PC-9 (cell line): ENCODE measurements at regions not wholly inside any gene's neighbourhood (a gene's known extent, or its start where the extent isn't known, plus 50 kb on each side); places are given as distances from the start of the nearest gene placed in this dataset.

ENCODE experiments used
- BruUV-seq: library from RNA; stranded (reverse); fragments of 400-500 nt; replicated peaks from 2 replicates; lab custom pipeline; 2021; lab: Mats Ljungman, UMichigan
- CTCF ChIA-PET: fragments of 300-600 bp; sonication (Branson Sonifier 250); formaldehyde crosslinking; loops from one replicate; lab custom pipeline; 2022; ENCODE audit warnings: antibody characterized with exemption; lab: Charles Lee
- POLR2A ChIA-PET: fragments of 300-600 bp; sonication (Branson Sonifier 250); formaldehyde crosslinking; loops from one replicate; lab custom pipeline; 2022; ENCODE audit warnings: antibody characterized with exemption; ENCODE audit not compliant: unreplicated experiment; lab: Charles Lee
- DNase-seq, 2 experiments: peaks; one replicate each; pipeline versions ENCODE4 v3.0.0 to v3.0.0-alpha.2; 2015 to 2022; ENCODE audit warnings: mixed read lengths in 1 of 2
- H2AFZ ChIP-seq: fragments of 200-600 bp; sonication (generic); 2 replicates; pipeline ENCODE4 v1.8.1; 2017; ENCODE audit warnings: antibody characterized with exemption
- H3F3A ChIP-seq: fragments of 200-600 bp; sonication (generic); 2 replicates; pipeline ENCODE4 v1.8.1; 2017; ENCODE audit warnings: antibody characterized with exemption, mild to moderate bottlenecking, low read depth; ENCODE audit not compliant: insufficient read depth
- H3K27ac ChIP-seq: fragments of 200-600 bp; sonication (generic); 2 replicates; pipeline ENCODE4 v1.6.1; 2016; ENCODE audit warnings: mixed run types
- H3K27me3 ChIP-seq: fragments of 200-600 bp; sonication (generic); 2 replicates; pipeline ENCODE4 v1.6.1; 2016; ENCODE audit warnings: low read depth, mixed run types; ENCODE audit not compliant: insufficient read depth
- H3K36me3 ChIP-seq: fragments of 200-600 bp; sonication (generic); 2 replicates; pipeline ENCODE4 v1.6.1; 2016; ENCODE audit warnings: low read depth, mixed run types
- H3K4me1 ChIP-seq: fragments of 200-600 bp; sonication (generic); replicated peaks from 2 replicates; pipeline ENCODE4 v1.6.1; 2016; ENCODE audit warnings: mixed run types; ENCODE audit not compliant: insufficient read depth
- H3K4me2 ChIP-seq: fragments of 200-600 bp; sonication (generic); 2 replicates; pipeline ENCODE4 v1.6.1; 2017; ENCODE audit warnings: mixed run types
- H3K4me3 ChIP-seq: fragments of 200-600 bp; sonication (generic); 2 replicates; pipeline ENCODE4 v1.6.1; 2016; ENCODE audit warnings: mixed run types
- H3K79me2 ChIP-seq: fragments of 200-600 bp; sonication (generic); 2 replicates; pipeline ENCODE4 v1.6.1; 2017; ENCODE audit warnings: low read depth, mixed run types
- H3K9me2 ChIP-seq: fragments of 200-600 bp; sonication (generic); 2 replicates; pipeline ENCODE4 v1.8.1; 2017; ENCODE audit warnings: mild to moderate bottlenecking; ENCODE audit not compliant: insufficient read depth
- H3K9me3 ChIP-seq: fragments of 200-600 bp; sonication (generic); 2 replicates; pipeline ENCODE4 v1.8.1; 2016; ENCODE audit warnings: low read depth; ENCODE audit not compliant: insufficient read depth
- H4K20me1 ChIP-seq: fragments of 200-600 bp; sonication (generic); 2 replicates; pipeline ENCODE4 v1.8.1; 2017; ENCODE audit not compliant: insufficient read depth
- EZH2 ChIP-seq: fragments of 200-600 bp; sonication (generic); IDR thresholded peaks from 2 replicates; pipeline ENCODE4 v1.8.0; 2017; ENCODE audit warnings: antibody characterized with exemption, low read depth
- intact Hi-C: fragments of 100-400 bp; cut with micrococcal nuclease; formaldehyde crosslinking; loops from one replicate; pipeline ENCODE4 v1.10.0; 2022; ENCODE audit not compliant: unreplicated experiment
- TF ChIP-seq, protein P1 (sequence below): fragments of 200-600 bp; sonication (generic); conservative IDR thresholded peaks from 2 replicates; pipeline ENCODE4 v1.6.1; 2017; ENCODE audit warnings: mixed run types, antibody characterized with exemption, mild to moderate bottlenecking, moderate library complexity

DNA sequence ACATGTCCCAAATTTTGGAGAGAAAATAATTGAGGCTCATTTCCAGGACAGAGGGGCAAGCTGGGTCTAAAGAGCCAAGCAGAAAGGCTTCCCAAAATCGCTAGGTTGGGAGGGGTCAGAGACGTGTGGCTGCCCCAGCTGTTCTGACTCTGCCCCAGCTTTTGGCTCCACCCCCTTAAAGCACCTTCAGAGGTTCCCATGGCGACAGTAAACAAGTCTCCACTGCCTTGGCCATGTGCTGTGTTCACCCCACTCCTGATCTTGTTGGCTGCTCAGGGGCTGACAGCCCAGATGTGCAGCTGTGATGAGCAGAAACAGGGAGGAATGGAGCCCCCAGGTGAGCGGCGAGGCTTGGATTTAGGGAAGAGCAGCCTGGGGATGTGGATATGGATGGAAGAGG lies 72.8 kb upstream of the SPTLC3 start:
- Histone ChIP-seq H3K4me2 (no peak overlapping the region), H3K27ac (no peak overlapping the region), H3K9me2 (no peaks in the 10 kb centered on the region; the same call in 1 of the 2 replicates), H3K27me3 (no peaks in the 10 kb centered on the region), H2AFZ (no peak overlapping the region), H3K79me2 (no peaks in the 10 kb centered on the region), H3F3A (no peaks in the 10 kb centered on the region), H3K4me3 (no peak overlapping the region), H4K20me1 (no peaks in the 10 kb centered on the region), H3K4me1 (no peaks in the 10 kb centered on the region), H3K36me3 (no peaks in the 10 kb centered on the region), H3K9me3 (no peaks in the 10 kb centered on the region; the same call in 1 of the 2 replicates)
- intact Hi-C loops = no loop called here
- no peak for TF ChIP-seq EZH2
- TF ChIP-seq, protein P1, sequence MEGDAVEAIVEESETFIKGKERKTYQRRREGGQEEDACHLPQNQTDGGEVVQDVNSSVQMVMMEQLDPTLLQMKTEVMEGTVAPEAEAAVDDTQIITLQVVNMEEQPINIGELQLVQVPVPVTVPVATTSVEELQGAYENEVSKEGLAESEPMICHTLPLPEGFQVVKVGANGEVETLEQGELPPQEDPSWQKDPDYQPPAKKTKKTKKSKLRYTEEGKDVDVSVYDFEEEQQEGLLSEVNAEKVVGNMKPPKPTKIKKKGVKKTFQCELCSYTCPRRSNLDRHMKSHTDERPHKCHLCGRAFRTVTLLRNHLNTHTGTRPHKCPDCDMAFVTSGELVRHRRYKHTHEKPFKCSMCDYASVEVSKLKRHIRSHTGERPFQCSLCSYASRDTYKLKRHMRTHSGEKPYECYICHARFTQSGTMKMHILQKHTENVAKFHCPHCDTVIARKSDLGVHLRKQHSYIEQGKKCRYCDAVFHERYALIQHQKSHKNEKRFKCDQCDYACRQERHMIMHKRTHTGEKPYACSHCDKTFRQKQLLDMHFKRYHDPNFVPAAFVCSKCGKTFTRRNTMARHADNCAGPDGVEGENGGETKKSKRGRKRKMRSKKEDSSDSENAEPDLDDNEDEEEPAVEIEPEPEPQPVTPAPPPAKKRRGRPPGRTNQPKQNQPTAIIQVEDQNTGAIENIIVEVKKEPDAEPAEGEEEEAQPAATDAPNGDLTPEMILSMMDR = no peak
- no peak for DNase-seq
- no TSS peak for BruUV-seq
- ChIA-PET CTCF (no interaction called here), POLR2A (interaction anchor here (0.7 kb wide), 1 partner anchor 1350 kb away, joined by 3 read pairs; no protein-coding TSS in a partner anchor)

DNA sequence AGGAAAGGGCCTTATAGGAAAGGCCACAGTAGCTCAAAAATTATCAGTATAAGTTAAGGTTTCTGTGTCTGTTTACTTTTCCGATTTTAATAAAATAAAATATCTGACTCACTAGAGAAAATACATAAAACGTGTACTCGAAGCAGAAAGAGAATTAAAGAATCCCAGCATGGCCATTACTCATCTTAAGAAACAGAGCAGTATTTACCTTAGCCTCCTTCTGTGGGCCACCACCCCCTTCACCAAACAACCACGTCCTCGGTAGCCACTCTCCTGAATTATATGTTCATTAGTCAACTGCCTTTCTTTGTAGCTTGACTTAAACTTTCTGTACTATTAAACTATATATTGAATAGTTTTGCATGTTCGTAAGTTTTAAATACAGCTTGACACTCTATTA lies 72.2 kb upstream of the SPTLC3 start:
- H3K79me2 ChIP-seq = no peaks in the 10 kb centered on the region
- intact Hi-C loops = no loop called here
- no peak overlapping the region for H3K27ac ChIP-seq
- TF ChIP-seq, protein P1 = no peak
- no peak for TF ChIP-seq EZH2
- ChIA-PET CTCF (interaction anchor here (0.6 kb wide), 1 partner anchor 99 kb away, joined by 3 read pairs; no protein-coding TSS in a partner anchor), POLR2A (interaction anchor here (0.7 kb wide), 1 partner anchor 1350 kb away, joined by 3 read pairs; no protein-coding TSS in a partner anchor)
- BruUV-seq = no TSS peak
- DNase-seq = no peak
- no peaks in the 10 kb centered on the region for H3K27me3 ChIP-seq
- H3F3A ChIP-seq = no peaks in the 10 kb centered on the region
- no peaks in the 10 kb centered on the region for H3K4me1 ChIP-seq
- no peak overlapping the region for H2AFZ ChIP-seq
- H3K36me3 ChIP-seq = no peaks in the 10 kb centered on the region
- no peak overlapping the region for H3K4me2 ChIP-seq
- H3K4me3 ChIP-seq = no peak overlapping the region
- no peaks in the 10 kb centered on the region; the same call in 1 of the 2 replicates for H3K9me2 ChIP-seq
- H4K20me1 ChIP-seq = no peaks in the 10 kb centered on the region
- H3K9me3 ChIP-seq = no peaks in the 10 kb centered on the region; the same call in 1 of the 2 replicates

- H3K27me3 ChIP-seq = no peaks in the 10 kb centered on the region
- H3K9me2 ChIP-seq = no peaks in the 10 kb centered on the region; the same call in 1 of the 2 replicates
- H3K4me2 ChIP-seq = no peak overlapping the region
- no peak overlapping the region for H3K4me3 ChIP-seq
- no peaks in the 10 kb centered on the region for H3K4me1 ChIP-seq
- POLR2A ChIA-PET = no interaction called here
- H3K27ac ChIP-seq = no peak overlapping the region
- H3F3A ChIP-seq = no peaks in the 10 kb centered on the region
- H2AFZ ChIP-seq = no peak overlapping the region
- intact Hi-C loops = no loop called here
- H3K79me2 ChIP-seq = no peaks in the 10 kb centered on the region
- no peaks in the 10 kb centered on the region for H4K20me1 ChIP-seq
- no peak for DNase-seq
- BruUV-seq = no TSS peak
- CTCF ChIA-PET = no interaction called here
- no peaks in the 10 kb centered on the region for H3K9me3 ChIP-seq
- TF ChIP-seq EZH2 = no peak
- TF ChIP-seq, protein P1 = no peak
- H3K36me3 ChIP-seq = no peaks in the 10 kb centered on the region
Observed at GRCh38 chr20:12941025-12941424, 67.7 kb upstream of the SPTLC3 start.
